Upper lobe of left lung (tissue), 4 donors: ENCODE measurements at regions not wholly inside any gene's neighbourhood (a gene's known extent, or its start where the extent isn't known, plus 50 kb on each side); places are given as distances from the start of the nearest gene placed in this dataset.

ENCODE experiments used
- CTCF ChIP-seq, 6 experiments: fragments of 450-650 bp in 4 of 6; fragments of 200-600 bp in 2 of 6; sonication (generic) in 2 of 6; IDR thresholded peaks; one replicate each; pipeline ENCODE4 v1.5.1; 2016 to 2019; ENCODE audit warnings: antibody characterized with exemption in 6 of 6
- EP300 ChIP-seq, 4 donors: sonication (generic); formaldehyde crosslinking; IDR thresholded peaks; one replicate each; pipeline ENCODE4 v1.5.1; 2017; ENCODE audit warnings: antibody characterized with exemption in 4 of 4, control low read depth in 2 of 4
- POLR2A ChIP-seq, 4 donors: fragments of 450-650 bp; IDR thresholded peaks; one replicate each; pipeline ENCODE4 v1.5.1; 2016 to 2017; ENCODE audit warnings: antibody characterized with exemption in 4 of 4, mild to moderate bottlenecking in 2 of 4
- POLR2AphosphoS5 ChIP-seq, 2 donors: sonication (generic); formaldehyde crosslinking; IDR thresholded peaks; one replicate each; pipeline ENCODE4 v1.5.1; 2017; ENCODE audit warnings: antibody characterized with exemption in 2 of 2

DNA sequence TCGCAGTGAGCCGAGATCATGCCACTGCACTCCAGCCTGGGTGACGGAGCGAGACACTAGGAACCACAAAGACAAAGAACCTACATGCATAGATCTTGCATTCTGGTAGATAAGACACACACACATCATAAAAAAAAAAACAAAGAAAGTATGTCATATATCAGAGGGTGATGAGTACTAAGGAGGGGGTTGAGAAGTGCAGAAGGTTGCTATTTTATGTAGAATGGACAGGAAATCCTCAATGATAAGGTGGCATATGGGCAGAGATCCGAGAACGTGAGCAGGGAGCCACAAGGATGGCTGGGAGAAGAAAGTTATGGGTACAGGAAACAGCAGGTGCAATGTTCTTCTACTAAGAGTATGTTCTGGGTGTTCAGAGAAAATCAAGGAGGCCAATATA lies 118.8 kb downstream of the MEX3B start:
- TF ChIP-seq CTCF (IDR thresholded peaks at IDR 0.05) = no peak
- TF ChIP-seq POLR2AphosphoS5 (IDR thresholded peaks at IDR 0.05) = no peak
- no peak for TF ChIP-seq EP300 (IDR thresholded peaks at IDR 0.05)
- no peak for TF ChIP-seq POLR2A (IDR thresholded peaks at IDR 0.05)
